Mammary epithelial cell (primary cell): ENCODE measurements at regions not wholly inside any gene's neighbourhood (a gene's known extent, or its start where the extent isn't known, plus 50 kb on each side); places are given as distances from the start of the nearest gene placed in this dataset.

Experiments
- EZH2 ChIP-seq: IDR thresholded peaks from 2 replicates; pipeline ENCODE4 v1.6.1; 2012; ENCODE audit warnings: low read length, inconsistent platforms, borderline replicate concordance
- TF ChIP-seq, protein P1 (sequence below), 2 donors: IDR thresholded peaks in 1 of 2; conservative IDR thresholded peaks in 1 of 2; 2 replicates each; pipeline ENCODE4 v1.5.1; 2011 to 2012; ENCODE audit warnings: inconsistent platforms in 2 of 2, low read length in 2 of 2, mild to moderate bottlenecking in 2 of 2, control low read depth in 1 of 2, low read depth in 1 of 2; ENCODE audit not compliant: insufficient read depth in 1 of 2; ENCODE audit errors: extremely low read depth in 1 of 2

DNA sequence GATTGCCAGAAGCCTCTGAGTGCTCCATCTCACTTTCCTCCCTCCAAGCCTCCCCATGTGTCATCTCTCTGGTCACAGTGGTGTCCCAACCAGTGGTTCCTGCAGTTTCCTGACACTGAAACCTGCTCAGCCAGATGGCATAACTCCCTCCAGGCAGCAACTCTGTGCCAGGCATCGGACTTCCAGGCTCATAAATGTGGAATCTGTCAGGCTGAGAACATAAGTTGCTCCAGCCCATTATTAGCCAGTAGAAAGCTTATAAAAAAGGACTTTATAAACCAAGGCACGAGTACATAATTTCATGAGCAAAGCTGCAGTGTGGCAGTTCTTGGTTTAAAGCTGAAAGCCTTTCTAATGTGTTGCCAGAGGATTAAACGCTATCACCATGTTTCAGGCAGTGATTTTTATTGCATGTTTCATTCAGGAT is 194.3 kb downstream of the DACT1 start:
- TF ChIP-seq EZH2 = no peak
- TF ChIP-seq, protein P1, sequence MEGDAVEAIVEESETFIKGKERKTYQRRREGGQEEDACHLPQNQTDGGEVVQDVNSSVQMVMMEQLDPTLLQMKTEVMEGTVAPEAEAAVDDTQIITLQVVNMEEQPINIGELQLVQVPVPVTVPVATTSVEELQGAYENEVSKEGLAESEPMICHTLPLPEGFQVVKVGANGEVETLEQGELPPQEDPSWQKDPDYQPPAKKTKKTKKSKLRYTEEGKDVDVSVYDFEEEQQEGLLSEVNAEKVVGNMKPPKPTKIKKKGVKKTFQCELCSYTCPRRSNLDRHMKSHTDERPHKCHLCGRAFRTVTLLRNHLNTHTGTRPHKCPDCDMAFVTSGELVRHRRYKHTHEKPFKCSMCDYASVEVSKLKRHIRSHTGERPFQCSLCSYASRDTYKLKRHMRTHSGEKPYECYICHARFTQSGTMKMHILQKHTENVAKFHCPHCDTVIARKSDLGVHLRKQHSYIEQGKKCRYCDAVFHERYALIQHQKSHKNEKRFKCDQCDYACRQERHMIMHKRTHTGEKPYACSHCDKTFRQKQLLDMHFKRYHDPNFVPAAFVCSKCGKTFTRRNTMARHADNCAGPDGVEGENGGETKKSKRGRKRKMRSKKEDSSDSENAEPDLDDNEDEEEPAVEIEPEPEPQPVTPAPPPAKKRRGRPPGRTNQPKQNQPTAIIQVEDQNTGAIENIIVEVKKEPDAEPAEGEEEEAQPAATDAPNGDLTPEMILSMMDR (conservative IDR thresholded peaks at IDR 0.05 in 1 of 2, IDR thresholded peaks at IDR 0.05 in 1 of 2; ENCODE audit: extremely low read depth in 1 of 2, insufficient read depth in 1 of 2, low read depth in 1 of 2, low read length in 2 of 2) = no peak
